NCI-H146 (cell line): ENCODE measurements at regions not wholly inside any gene's neighbourhood (a gene's known extent, or its start where the extent isn't known, plus 50 kb on each side); places are given as distances from the start of the nearest gene placed in this dataset.

ENCODE experiments used
- DNase-seq: peaks from one replicate; lab custom pipeline; 2025; lab: John Stamatoyannopoulos, UW

DNA sequence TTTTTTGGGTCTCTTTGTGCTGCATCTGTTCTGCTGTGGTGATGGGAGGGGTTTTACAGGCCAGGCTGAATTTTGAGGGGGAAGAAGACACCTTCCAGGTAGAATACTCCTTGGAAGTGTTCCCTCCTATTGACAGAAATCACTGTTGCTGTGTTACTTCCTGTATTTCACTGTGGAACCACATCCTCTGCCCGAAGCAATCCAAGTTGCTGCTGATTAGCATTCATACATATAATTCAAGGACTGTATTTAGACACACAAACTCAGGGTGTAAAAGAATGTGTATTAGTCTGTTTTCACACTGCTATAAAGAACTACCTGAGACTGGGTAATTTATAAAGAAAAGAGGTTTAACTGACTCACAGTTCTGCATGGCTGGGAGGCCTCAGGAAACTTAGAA lies 50.6 kb upstream of the TMEM244 start:
- DNase-seq: no peak
